ENCODE measurements at regions not wholly inside any gene's neighbourhood (a gene's known extent, or its start where the extent isn't known, plus 50 kb on each side); places are given as distances from the start of the nearest gene placed in this dataset.

GRCh38 chr3:159339131-159339530 is 537.3 kb downstream of the MFSD1 start:
- TF ChIP-seq, protein P1, sequence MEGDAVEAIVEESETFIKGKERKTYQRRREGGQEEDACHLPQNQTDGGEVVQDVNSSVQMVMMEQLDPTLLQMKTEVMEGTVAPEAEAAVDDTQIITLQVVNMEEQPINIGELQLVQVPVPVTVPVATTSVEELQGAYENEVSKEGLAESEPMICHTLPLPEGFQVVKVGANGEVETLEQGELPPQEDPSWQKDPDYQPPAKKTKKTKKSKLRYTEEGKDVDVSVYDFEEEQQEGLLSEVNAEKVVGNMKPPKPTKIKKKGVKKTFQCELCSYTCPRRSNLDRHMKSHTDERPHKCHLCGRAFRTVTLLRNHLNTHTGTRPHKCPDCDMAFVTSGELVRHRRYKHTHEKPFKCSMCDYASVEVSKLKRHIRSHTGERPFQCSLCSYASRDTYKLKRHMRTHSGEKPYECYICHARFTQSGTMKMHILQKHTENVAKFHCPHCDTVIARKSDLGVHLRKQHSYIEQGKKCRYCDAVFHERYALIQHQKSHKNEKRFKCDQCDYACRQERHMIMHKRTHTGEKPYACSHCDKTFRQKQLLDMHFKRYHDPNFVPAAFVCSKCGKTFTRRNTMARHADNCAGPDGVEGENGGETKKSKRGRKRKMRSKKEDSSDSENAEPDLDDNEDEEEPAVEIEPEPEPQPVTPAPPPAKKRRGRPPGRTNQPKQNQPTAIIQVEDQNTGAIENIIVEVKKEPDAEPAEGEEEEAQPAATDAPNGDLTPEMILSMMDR (IDR thresholded peaks at IDR 0.05): no peak
- TF ChIP-seq POLR2A (IDR thresholded peaks at IDR 0.05): no peak

Data from adrenal gland (tissue), 5 donors.